22Rv1 (cell line): ENCODE measurements at regions not wholly inside any gene's neighbourhood (a gene's known extent, or its start where the extent isn't known, plus 50 kb on each side); places are given as distances from the start of the nearest gene placed in this dataset.
"Not testable (repeated sequence)": the region's sequence is repeated elsewhere in the genome, so short reads cannot be mapped to it uniquely, and the experiment has no call there.

Experiments
- ZFX ChIP-seq: fragments of 450-650 bp; IDR thresholded peaks from 2 replicates; pipeline ENCODE4 v1.6.1; 2017; ENCODE audit warnings: antibody characterized with exemption, borderline replicate concordance
- TF ChIP-seq, protein P1 (sequence below): fragments of 450-650 bp; IDR thresholded peaks from 2 replicates; pipeline ENCODE4 v1.5.1; 2017; ENCODE audit warnings: mild to moderate bottlenecking

DNA sequence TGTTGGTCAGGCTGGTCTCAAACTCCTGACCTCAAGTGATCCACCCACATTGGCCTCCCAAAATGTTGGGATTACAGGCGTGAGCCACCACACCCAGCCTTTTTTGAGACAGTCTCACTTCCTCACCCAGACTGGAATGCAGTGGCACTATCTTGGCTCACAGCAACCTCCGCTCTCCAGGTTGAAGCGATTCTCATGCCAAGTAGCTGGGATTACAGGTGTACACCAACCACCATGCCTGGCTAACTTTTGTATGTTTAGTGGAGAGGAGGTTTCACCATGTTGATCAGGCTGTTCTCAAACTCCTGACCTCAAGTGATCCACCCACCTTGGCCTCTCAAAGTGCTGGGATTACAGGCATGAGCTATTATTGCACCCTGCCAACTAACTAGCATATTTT is 75.4 kb downstream of the C9orf152 start:
- TF ChIP-seq, protein P1, sequence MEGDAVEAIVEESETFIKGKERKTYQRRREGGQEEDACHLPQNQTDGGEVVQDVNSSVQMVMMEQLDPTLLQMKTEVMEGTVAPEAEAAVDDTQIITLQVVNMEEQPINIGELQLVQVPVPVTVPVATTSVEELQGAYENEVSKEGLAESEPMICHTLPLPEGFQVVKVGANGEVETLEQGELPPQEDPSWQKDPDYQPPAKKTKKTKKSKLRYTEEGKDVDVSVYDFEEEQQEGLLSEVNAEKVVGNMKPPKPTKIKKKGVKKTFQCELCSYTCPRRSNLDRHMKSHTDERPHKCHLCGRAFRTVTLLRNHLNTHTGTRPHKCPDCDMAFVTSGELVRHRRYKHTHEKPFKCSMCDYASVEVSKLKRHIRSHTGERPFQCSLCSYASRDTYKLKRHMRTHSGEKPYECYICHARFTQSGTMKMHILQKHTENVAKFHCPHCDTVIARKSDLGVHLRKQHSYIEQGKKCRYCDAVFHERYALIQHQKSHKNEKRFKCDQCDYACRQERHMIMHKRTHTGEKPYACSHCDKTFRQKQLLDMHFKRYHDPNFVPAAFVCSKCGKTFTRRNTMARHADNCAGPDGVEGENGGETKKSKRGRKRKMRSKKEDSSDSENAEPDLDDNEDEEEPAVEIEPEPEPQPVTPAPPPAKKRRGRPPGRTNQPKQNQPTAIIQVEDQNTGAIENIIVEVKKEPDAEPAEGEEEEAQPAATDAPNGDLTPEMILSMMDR, result not testable (repeated sequence)
- not testable (repeated sequence) for TF ChIP-seq ZFX
